Mononuclear cell (primary cell): ENCODE measurements at regions not wholly inside any gene's neighbourhood (a gene's known extent, or its start where the extent isn't known, plus 50 kb on each side); places are given as distances from the start of the nearest gene placed in this dataset.

Experiments used
- H3K27me3 ChIP-seq: 2 replicates; pipeline ENCODE4 v1.6.0; 2011; ENCODE audit warnings: low read length, control low read depth; ENCODE audit not compliant: insufficient read depth
- H3K4me1 ChIP-seq: 2 replicates; pipeline ENCODE4 v1.5.1; 2011; ENCODE audit warnings: mild to moderate bottlenecking, low read length, control low read depth; ENCODE audit not compliant: insufficient read depth
- H3K4me3 ChIP-seq: 2 replicates; pipeline ENCODE4 v1.5.1; 2011; ENCODE audit warnings: mild to moderate bottlenecking, low read length, moderate library complexity
- H3K9me3 ChIP-seq: 2 replicates; pipeline ENCODE4 v1.5.1; 2011; ENCODE audit warnings: low read depth, mild to moderate bottlenecking, control low read depth, low read length

GRCh38 chr1:90778486-90778885 lies 61.4 kb upstream of the BARHL2 start:
- Histone ChIP-seq H3K4me3 (no peak overlapping the region), H3K4me1 (no peaks in the 10 kb centered on the region), H3K27me3 (peaks cover 3% of the 10 kb centered on the region), H3K9me3 (no peaks in the 10 kb centered on the region)

GRCh38 chr1:90773812-90774211 lies 56.7 kb upstream of the BARHL2 start:
- no peak overlapping the region for H3K4me3 ChIP-seq
- no peaks in the 10 kb centered on the region for H3K4me1 ChIP-seq
- H3K27me3 ChIP-seq, result peaks cover 8% of the 10 kb centered on the region
- no peaks in the 10 kb centered on the region for H3K9me3 ChIP-seq

DNA sequence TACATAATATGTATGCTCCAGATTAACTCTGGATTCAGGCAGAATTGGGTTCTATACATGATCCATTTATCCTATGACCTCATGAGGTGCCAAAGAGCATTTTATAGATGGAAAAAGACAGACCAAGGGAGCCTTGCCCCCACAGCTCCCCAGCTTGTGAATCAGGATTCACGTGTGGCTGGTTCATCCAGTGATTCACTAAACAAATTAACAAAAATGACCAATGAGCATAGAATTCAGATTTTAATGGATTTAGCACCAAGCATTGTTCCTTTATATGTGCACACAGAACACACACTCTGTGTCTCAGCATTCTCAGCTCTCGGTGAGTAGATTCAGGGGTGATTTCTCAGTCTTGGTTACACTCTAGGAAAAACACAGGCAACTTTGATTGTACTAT lies 51.7 kb upstream of the BARHL2 start:
- peaks cover 7% of the 10 kb centered on the region for H3K27me3 ChIP-seq
- no peaks in the 10 kb centered on the region for H3K4me1 ChIP-seq
- H3K4me3 ChIP-seq, result no peak overlapping the region
- no peaks in the 10 kb centered on the region for H3K9me3 ChIP-seq

GRCh38 chr1:90768098-90768497 lies 51.0 kb upstream of the BARHL2 start:
- H3K27me3 ChIP-seq, result peaks cover 7% of the 10 kb centered on the region

More at GRCh38 chr1:90768098-90768497, 51.0 kb upstream of the BARHL2 start:
- no peak overlapping the region for H3K4me3 ChIP-seq
- H3K9me3 ChIP-seq, result no peaks in the 10 kb centered on the region
- no peaks in the 10 kb centered on the region for H3K4me1 ChIP-seq
